NB4 (cell line): ENCODE measurements at regions not wholly inside any gene's neighbourhood (a gene's known extent, or its start where the extent isn't known, plus 50 kb on each side); places are given as distances from the start of the nearest gene placed in this dataset.

Source experiments
- DNase-seq: peaks from one replicate; pipeline ENCODE4 v3.0.0; 2010; ENCODE audit warnings: low read depth
- H3K4me3 ChIP-seq: one replicate; pipeline ENCODE4 v1.5.1; 2011; ENCODE audit warnings: mild to moderate bottlenecking, low read depth, low read length, moderate library complexity
- CTCF ChIP-seq: IDR thresholded peaks from one replicate; pipeline ENCODE4 v1.5.1; 2012; ENCODE audit warnings: low read depth, low read length
- MYC ChIP-seq: IDR thresholded peaks from 2 replicates; pipeline ENCODE4 v1.6.1; 2011; ENCODE audit warnings: low read depth, low read length
- POLR2A ChIP-seq: IDR thresholded peaks from 2 replicates; pipeline ENCODE4 v1.6.1; 2011; ENCODE audit warnings: mild to moderate bottlenecking; ENCODE audit not compliant: insufficient read length; ENCODE audit errors: extremely low read depth
- TF ChIP-seq, protein P1 (sequence below): IDR thresholded peaks from 2 replicates; pipeline ENCODE4 v1.6.1; 2011; ENCODE audit warnings: low read depth, low read length

DNA sequence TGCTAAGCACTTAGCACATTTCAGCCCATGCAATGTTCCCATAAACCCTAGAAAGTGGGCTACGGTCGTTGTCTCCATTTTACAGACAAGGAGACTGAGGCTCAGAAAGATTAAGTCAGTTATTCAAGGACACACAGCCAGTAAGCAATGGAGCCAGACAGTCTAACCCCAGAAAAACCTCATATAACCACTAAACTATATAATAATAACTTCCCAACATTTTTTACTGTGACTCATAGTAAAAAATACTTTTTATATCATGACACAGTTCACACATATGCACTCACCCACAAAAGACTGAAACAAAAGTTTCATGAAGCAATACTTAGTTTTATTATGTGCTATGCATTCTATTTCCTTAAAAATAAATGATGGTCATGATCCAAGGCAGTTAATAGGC lies 66.2 kb upstream of the EYA2 start:
- no peak overlapping the region for H3K4me3 ChIP-seq
- DNase-seq, result no peak
- TF ChIP-seq, protein P1, sequence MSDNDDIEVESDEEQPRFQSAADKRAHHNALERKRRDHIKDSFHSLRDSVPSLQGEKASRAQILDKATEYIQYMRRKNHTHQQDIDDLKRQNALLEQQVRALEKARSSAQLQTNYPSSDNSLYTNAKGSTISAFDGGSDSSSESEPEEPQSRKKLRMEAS, result no peak
- TF ChIP-seq CTCF (no peak), MYC (no peak), POLR2A (no peak)

GRCh38 chr20:46830886-46831632 lies 63.6 kb upstream of the EYA2 start:
- no peak for TF ChIP-seq MYC
- no peak for TF ChIP-seq CTCF
- no peak for TF ChIP-seq POLR2A
- TF ChIP-seq, protein P1, result no peak
- no peak for DNase-seq
- H3K4me3 ChIP-seq, result no peak overlapping the region

DNA sequence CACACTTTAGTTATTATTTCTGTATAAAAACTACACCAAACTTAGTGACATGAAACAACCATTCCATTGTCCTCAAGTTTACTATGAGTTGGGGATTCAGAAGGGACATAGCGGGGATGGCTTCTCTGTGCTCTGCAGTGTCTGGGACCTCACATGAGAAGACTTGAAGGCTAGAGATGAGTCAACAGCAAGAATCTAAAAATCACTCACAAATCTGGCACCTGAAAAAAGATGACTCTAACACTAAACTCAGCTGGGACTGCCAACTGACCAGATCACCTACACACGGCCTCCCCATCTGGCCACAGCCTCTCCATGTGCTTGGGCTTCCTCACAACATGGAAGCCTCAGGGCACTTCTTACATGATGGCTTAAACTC lies 63.0 kb upstream of the EYA2 start:
- no peak overlapping the region for H3K4me3 ChIP-seq
- TF ChIP-seq CTCF, result no peak
- TF ChIP-seq POLR2A, result no peak
- no peak for TF ChIP-seq MYC
- TF ChIP-seq, protein P1, result no peak
- DNase-seq, result no peak

DNA sequence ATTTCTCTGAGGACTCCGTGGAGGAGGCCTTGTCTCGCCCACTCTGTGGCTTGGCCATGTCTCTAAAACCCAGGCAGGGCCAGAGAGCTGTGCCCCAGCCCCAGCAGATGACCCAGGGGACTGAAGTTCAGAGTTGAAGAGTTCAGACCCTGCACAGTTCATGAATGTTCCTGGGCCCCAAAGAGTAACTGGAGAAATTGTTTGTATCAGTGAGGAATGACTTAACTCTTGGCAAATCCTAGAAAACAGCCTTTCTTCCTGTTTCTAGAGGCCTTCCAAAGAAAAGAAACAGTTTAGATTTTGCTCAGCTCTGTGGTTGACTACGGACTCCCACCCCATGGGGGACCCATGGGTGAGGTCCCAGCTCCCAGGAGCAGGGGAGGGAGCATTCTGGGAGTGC lies 62.1 kb upstream of the EYA2 start:
- TF ChIP-seq MYC, result no peak
- TF ChIP-seq, protein P1, result no peak
- no peak for TF ChIP-seq CTCF
- TF ChIP-seq POLR2A, result no peak
- DNase-seq, result no peak
- no peak overlapping the region for H3K4me3 ChIP-seq

- H3K4me3 ChIP-seq, result no peak overlapping the region
- TF ChIP-seq CTCF, result no peak
- TF ChIP-seq, protein P1, result no peak
- TF ChIP-seq MYC, result no peak
- TF ChIP-seq POLR2A, result no peak
- no peak for DNase-seq
Observed at GRCh38 chr20:46833360-46833759, 61.3 kb upstream of the EYA2 start.
